Activated CD4-positive, alpha-beta T cell treated with anti-CD3 and anti-CD28 coated beads, Interleukin-2, amount 50 U/mL, for 24 hours (primary cell): ENCODE measurements at regions not wholly inside any gene's neighbourhood (a gene's known extent, or its start where the extent isn't known, plus 50 kb on each side); places are given as distances from the start of the nearest gene placed in this dataset.
"Not testable (repeated sequence)": the region's sequence is repeated elsewhere in the genome, so short reads cannot be mapped to it uniquely, and the experiment has no call there.

ENCODE experiments used
- DNase-seq, 2 donors: peaks; one replicate each; pipeline ENCODE4 v3.0.0-alpha.2; 2020; ENCODE audit warnings: low read depth in 1 of 2, low spot score in 1 of 2

- no peak for DNase-seq
These were observed 55.2 kb upstream of the GBE1 start for GRCh38 chr3:81816473-81817250.

DNA sequence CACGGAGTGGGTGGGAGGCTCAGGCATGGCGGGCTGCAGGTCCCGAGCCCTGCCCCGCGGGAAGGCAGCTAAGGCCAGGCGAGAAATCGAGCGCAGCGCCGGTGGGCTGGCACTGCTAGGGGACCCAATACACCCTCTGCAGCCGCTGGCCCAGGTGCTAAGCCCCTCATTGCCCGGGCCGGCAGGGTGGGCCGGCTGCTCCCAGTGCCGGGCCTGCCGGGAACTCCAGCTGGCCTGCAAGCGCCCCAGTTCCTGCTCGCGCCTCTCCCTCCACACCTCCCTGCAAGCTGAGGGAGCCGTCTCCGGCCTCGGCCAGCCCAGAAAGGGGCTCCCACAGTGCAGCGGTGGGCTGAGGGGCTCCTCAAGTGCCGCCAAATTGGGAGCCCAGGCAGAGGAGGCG is 50.7 kb upstream of the GBE1 start:
- DNase-seq: not testable (repeated sequence)
